HEK293 (cell line): ENCODE measurements at regions not wholly inside any gene's neighbourhood (a gene's known extent, or its start where the extent isn't known, plus 50 kb on each side); places are given as distances from the start of the nearest gene placed in this dataset.

Experiments
- CTCF ChIA-PET: fragments of 350-600 bp; formaldehyde crosslinking; extraction: SDS; loops from one replicate; lab custom pipeline; 2021; ENCODE audit warnings: antibody characterized with exemption; lab: Yijun Ruan, JAX
- POLR2A ChIA-PET: fragments of 300-600 bp; formaldehyde crosslinking; extraction: SDS; loops from one replicate; lab custom pipeline; 2020; ENCODE audit warnings: antibody characterized with exemption, inconsistent platforms; lab: Yijun Ruan, JAX
- H3K27ac ChIP-seq: fragments of 200-500 bp; sonication (Bioruptor generic); 2 replicates; pipeline ENCODE4 v1.5.1; 2014; ENCODE audit warnings: low read depth, low read length, control low read depth, inconsistent platforms; ENCODE audit errors: extremely low read depth
- H3K36me3 ChIP-seq, 2 experiments: fragments of 200-500 bp in 1 of 2; sonication (Bioruptor generic) in 1 of 2; 1 replicate in 1 of 2; 2 replicates in 1 of 2; pipeline ENCODE4 v1.5.1; 2014 to 2017; ENCODE audit warnings: inconsistent platforms in 2 of 2, low read length in 2 of 2; ENCODE audit not compliant: control insufficient read depth in 2 of 2, insufficient read depth in 1 of 2
- H3K4me1 ChIP-seq: fragments of 200-500 bp; sonication (Bioruptor generic); 2 replicates; pipeline ENCODE4 v1.5.1; 2014; ENCODE audit warnings: mild to moderate bottlenecking, low read length, inconsistent platforms; ENCODE audit not compliant: control insufficient read depth, insufficient read depth
- H3K4me3 ChIP-seq: 2 replicates; pipeline ENCODE4 v1.5.1; 2011; ENCODE audit warnings: low read depth, mild to moderate bottlenecking, control low read depth, low read length, moderate library complexity
- H3K9me3 ChIP-seq: fragments of 200-500 bp; sonication (Bioruptor generic); 2 replicates; pipeline ENCODE4 v1.5.1; 2014; ENCODE audit warnings: low read depth, low read length, inconsistent platforms; ENCODE audit not compliant: control insufficient read depth, insufficient read depth
- ZNF114 ChIP-seq: fragments of 450-650 bp; formaldehyde crosslinking; IDR thresholded peaks from 2 replicates; pipeline ENCODE4 v1.5.0; 2017; ENCODE audit warnings: missing biosample characterization, missing genetic modification characterization
- ZNF121 ChIP-seq: fragments of 450-650 bp; formaldehyde crosslinking; IDR thresholded peaks from 2 replicates; pipeline ENCODE4 v1.5.1; 2016; ENCODE audit warnings: missing biosample characterization, missing genetic modification characterization
- ZNF157 ChIP-seq: fragments of 450-650 bp; formaldehyde crosslinking; IDR thresholded peaks from 2 replicates; pipeline ENCODE4 v1.5.1; 2016; ENCODE audit warnings: missing biosample characterization, missing genetic modification characterization
- ZNF266 ChIP-seq: fragments of 450-650 bp; formaldehyde crosslinking; IDR thresholded peaks from 2 replicates; pipeline ENCODE4 v1.5.1; 2016; ENCODE audit warnings: missing biosample characterization, missing genetic modification characterization, low read depth
- ZNF324 ChIP-seq: fragments of 450-650 bp; formaldehyde crosslinking; IDR thresholded peaks from 2 replicates; pipeline ENCODE4 v1.5.1; 2016; ENCODE audit warnings: missing biosample characterization, missing genetic modification characterization
- ZNF404 ChIP-seq: fragments of 450-650 bp; formaldehyde crosslinking; IDR thresholded peaks from 2 replicates; pipeline ENCODE4 v1.5.1; 2017; ENCODE audit warnings: missing biosample characterization, missing genetic modification characterization
- ZNF548 ChIP-seq: fragments of 450-650 bp; formaldehyde crosslinking; IDR thresholded peaks from 2 replicates; pipeline ENCODE4 v1.5.1; 2016; ENCODE audit warnings: missing biosample characterization, missing genetic modification characterization
- ZNF670 ChIP-seq: fragments of 450-650 bp; formaldehyde crosslinking; IDR thresholded peaks from 2 replicates; pipeline ENCODE4 v1.5.1; 2016; ENCODE audit warnings: missing biosample characterization, missing genetic modification characterization, low read depth
- ZNF837 ChIP-seq: fragments of 450-650 bp; formaldehyde crosslinking; IDR thresholded peaks from 2 replicates; pipeline ENCODE4 v1.5.1; 2016; ENCODE audit warnings: missing biosample characterization, missing genetic modification characterization
- ZSCAN30 ChIP-seq: fragments of 450-650 bp; IDR thresholded peaks from 2 replicates; pipeline ENCODE4 v1.5.1; 2018; ENCODE audit warnings: missing biosample characterization, mild to moderate bottlenecking, missing genetic modification characterization, moderate library complexity
- TF ChIP-seq, protein P1 (sequence below): fragments of 450-650 bp; IDR thresholded peaks from 2 replicates; pipeline ENCODE4 v1.5.1; 2018; ENCODE audit warnings: missing biosample characterization, missing genetic modification characterization
- TF ChIP-seq, protein P2 (sequence below): fragments of 450-650 bp; IDR thresholded peaks from 2 replicates; pipeline ENCODE4 v1.5.1; 2018; ENCODE audit warnings: missing biosample characterization, mild to moderate bottlenecking, missing genetic modification characterization
- TF ChIP-seq, protein P3 (sequence below): fragments of 450-650 bp; formaldehyde crosslinking; conservative IDR thresholded peaks from 2 replicates; pipeline ENCODE4 v1.5.1; 2016; ENCODE audit warnings: low read depth, missing biosample characterization, missing genetic modification characterization
- TF ChIP-seq, protein P4 (sequence below): fragments of 450-650 bp; formaldehyde crosslinking; IDR thresholded peaks from 2 replicates; pipeline ENCODE4 v1.5.1; 2016; ENCODE audit warnings: missing biosample characterization, missing genetic modification characterization, borderline replicate concordance
- TF ChIP-seq, protein P5 (sequence below): fragments of 450-650 bp; formaldehyde crosslinking; IDR thresholded peaks from 2 replicates; pipeline ENCODE4 v1.5.1; 2016; ENCODE audit warnings: missing biosample characterization, missing genetic modification characterization, borderline replicate concordance
- TF ChIP-seq, protein P6 (sequence below): fragments of 450-650 bp; formaldehyde crosslinking; IDR thresholded peaks from 2 replicates; pipeline ENCODE4 v1.5.1; 2016; ENCODE audit warnings: missing biosample characterization, missing genetic modification characterization

DNA sequence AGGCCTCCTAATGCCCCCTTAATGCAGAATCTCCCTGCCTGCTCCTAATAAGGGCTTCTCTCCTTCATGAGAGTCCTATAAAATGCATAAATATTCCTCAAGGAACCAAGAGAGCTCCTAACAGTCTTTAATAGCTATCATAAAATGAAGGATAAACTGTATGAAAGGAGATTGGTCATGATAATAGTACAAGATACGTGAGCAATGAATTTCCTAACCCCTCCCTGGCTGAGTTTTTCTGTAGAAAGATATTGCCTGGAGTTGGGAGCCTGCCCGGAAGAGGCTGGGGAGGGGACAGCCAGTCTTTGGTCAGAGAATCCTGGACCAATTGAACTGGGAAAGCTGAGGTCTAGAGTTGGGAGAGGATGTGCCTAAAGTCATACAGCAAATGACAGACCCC is 321.9 kb upstream of the CDH5 start (continued):
- TF ChIP-seq, protein P1, sequence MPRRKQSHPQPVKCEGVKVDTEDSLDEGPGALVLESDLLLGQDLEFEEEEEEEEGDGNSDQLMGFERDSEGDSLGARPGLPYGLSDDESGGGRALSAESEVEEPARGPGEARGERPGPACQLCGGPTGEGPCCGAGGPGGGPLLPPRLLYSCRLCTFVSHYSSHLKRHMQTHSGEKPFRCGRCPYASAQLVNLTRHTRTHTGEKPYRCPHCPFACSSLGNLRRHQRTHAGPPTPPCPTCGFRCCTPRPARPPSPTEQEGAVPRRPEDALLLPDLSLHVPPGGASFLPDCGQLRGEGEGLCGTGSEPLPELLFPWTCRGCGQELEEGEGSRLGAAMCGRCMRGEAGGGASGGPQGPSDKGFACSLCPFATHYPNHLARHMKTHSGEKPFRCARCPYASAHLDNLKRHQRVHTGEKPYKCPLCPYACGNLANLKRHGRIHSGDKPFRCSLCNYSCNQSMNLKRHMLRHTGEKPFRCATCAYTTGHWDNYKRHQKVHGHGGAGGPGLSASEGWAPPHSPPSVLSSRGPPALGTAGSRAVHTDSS, result no peak
- TF ChIP-seq, all 188 proteins: peak for 0

DNA sequence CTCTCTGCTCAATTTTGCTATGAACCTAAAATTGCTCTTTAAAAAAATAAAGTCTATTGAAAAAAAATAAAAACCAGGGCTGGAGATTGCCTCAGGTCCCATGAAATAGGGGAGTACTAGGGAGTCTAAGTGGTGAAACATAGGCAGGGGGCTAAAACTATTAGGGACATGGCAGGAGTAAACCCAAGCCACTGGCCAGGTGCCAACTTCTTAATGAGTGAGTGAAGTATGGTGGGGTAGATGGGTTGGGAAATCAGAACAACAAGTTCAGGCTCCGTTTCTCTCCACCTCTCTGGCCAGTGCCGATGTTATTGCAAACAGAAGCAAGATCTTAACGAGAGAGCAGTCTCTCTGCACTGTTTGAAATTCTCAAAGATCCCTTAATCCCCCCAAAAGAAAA is 322.4 kb upstream of the CDH5 start:
- Histone ChIP-seq H3K36me3 (no peaks in the 10 kb centered on the region), H3K9me3 (no peaks in the 10 kb centered on the region), H3K27ac (no peak overlapping the region), H3K4me3 (no peak overlapping the region), H3K4me1 (no peaks in the 10 kb centered on the region)
- ChIA-PET CTCF (no interaction called here), POLR2A (no interaction called here)
- TF ChIP-seq, protein P2, sequence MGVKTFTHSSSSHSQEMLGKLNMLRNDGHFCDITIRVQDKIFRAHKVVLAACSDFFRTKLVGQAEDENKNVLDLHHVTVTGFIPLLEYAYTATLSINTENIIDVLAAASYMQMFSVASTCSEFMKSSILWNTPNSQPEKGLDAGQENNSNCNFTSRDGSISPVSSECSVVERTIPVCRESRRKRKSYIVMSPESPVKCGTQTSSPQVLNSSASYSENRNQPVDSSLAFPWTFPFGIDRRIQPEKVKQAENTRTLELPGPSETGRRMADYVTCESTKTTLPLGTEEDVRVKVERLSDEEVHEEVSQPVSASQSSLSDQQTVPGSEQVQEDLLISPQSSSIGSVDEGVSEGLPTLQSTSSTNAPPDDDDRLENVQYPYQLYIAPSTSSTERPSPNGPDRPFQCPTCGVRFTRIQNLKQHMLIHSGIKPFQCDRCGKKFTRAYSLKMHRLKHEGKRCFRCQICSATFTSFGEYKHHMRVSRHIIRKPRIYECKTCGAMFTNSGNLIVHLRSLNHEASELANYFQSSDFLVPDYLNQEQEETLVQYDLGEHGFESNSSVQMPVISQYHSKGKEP (tag by site-specific recombination), result no peak
- no peak for TF ChIP-seq ZNF837
- TF ChIP-seq, protein P3, sequence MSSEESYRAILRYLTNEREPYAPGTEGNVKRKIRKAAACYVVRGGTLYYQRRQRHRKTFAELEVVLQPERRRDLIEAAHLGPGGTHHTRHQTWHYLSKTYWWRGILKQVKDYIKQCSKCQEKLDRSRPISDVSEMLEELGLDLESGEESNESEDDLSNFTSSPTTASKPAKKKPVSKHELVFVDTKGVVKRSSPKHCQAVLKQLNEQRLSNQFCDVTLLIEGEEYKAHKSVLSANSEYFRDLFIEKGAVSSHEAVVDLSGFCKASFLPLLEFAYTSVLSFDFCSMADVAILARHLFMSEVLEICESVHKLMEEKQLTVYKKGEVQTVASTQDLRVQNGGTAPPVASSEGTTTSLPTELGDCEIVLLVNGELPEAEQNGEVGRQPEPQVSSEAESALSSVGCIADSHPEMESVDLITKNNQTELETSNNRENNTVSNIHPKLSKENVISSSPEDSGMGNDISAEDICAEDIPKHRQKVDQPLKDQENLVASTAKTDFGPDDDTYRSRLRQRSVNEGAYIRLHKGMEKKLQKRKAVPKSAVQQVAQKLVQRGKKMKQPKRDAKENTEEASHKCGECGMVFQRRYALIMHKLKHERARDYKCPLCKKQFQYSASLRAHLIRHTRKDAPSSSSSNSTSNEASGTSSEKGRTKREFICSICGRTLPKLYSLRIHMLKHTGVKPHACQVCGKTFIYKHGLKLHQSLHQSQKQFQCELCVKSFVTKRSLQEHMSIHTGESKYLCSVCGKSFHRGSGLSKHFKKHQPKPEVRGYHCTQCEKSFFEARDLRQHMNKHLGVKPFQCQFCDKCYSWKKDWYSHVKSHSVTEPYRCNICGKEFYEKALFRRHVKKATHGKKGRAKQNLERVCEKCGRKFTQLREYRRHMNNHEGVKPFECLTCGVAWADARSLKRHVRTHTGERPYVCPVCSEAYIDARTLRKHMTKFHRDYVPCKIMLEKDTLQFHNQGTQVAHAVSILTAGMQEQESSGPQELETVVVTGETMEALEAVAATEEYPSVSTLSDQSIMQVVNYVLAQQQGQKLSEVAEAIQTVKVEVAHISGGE, result no peak
- TF ChIP-seq, protein P4, sequence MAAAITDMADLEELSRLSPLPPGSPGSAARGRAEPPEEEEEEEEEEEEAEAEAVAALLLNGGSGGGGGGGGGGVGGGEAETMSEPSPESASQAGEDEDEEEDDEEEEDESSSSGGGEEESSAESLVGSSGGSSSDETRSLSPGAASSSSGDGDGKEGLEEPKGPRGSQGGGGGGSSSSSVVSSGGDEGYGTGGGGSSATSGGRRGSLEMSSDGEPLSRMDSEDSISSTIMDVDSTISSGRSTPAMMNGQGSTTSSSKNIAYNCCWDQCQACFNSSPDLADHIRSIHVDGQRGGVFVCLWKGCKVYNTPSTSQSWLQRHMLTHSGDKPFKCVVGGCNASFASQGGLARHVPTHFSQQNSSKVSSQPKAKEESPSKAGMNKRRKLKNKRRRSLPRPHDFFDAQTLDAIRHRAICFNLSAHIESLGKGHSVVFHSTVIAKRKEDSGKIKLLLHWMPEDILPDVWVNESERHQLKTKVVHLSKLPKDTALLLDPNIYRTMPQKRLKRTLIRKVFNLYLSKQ, result no peak
- no peak for TF ChIP-seq ZNF404
- TF ChIP-seq ZNF121 (tag by site-specific recombination), result no peak
- TF ChIP-seq ZNF114, result no peak
- no peak for TF ChIP-seq ZNF670 (tag by site-specific recombination)
- TF ChIP-seq ZNF324 (tag by site-specific recombination), result no peak
- TF ChIP-seq ZNF157 (tag by site-specific recombination), result no peak
- TF ChIP-seq, protein P5, sequence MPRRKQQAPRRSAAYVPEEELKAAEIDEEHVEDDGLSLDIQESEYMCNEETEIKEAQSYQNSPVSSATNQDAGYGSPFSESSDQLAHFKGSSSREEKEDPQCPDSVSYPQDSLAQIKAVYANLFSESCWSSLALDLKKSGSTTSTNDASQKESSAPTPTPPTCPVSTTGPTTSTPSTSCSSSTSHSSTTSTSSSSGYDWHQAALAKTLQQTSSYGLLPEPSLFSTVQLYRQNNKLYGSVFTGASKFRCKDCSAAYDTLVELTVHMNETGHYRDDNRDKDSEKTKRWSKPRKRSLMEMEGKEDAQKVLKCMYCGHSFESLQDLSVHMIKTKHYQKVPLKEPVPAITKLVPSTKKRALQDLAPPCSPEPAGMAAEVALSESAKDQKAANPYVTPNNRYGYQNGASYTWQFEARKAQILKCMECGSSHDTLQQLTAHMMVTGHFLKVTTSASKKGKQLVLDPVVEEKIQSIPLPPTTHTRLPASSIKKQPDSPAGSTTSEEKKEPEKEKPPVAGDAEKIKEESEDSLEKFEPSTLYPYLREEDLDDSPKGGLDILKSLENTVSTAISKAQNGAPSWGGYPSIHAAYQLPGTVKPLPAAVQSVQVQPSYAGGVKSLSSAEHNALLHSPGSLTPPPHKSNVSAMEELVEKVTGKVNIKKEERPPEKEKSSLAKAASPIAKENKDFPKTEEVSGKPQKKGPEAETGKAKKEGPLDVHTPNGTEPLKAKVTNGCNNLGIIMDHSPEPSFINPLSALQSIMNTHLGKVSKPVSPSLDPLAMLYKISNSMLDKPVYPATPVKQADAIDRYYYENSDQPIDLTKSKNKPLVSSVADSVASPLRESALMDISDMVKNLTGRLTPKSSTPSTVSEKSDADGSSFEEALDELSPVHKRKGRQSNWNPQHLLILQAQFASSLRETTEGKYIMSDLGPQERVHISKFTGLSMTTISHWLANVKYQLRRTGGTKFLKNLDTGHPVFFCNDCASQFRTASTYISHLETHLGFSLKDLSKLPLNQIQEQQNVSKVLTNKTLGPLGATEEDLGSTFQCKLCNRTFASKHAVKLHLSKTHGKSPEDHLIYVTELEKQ (tag by site-specific recombination), result no peak
- no peak for TF ChIP-seq ZSCAN30 (tag by site-specific recombination)
- no peak for TF ChIP-seq ZNF548 (tag by site-specific recombination)
- TF ChIP-seq, protein P6, sequence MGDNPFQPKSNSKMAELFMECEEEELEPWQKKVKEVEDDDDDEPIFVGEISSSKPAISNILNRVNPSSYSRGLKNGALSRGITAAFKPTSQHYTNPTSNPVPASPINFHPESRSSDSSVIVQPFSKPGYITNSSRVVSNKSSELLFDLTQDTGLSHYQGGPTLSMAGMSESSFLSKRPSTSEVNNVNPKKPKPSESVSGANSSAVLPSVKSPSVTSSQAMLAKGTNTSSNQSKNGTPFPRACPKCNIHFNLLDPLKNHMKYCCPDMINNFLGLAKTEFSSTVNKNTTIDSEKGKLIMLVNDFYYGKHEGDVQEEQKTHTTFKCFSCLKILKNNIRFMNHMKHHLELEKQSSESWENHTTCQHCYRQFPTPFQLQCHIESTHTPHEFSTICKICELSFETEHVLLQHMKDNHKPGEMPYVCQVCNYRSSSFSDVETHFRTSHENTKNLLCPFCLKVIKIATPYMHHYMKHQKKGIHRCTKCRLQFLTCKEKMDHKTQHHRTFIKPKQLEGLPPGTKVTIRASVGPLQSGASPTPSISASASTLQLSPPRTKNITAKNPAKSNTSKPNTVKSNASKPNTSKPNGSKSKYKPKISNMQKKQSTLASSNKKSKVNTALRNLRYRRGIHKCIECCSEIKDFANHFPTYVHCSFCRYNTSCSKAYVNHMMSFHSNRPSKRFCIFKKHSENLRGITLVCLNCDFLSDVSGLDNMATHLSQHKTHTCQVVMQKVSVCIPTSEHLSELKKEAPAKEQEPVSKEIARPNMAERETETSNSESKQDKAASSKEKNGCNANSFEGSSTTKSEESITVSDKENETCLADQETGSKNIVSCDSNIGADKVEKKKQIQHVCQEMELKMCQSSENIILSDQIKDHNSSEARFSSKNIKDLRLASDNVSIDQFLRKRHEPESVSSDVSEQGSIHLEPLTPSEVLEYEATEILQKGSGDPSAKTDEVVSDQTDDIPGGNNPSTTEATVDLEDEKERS (tag by site-specific recombination), result no peak
- no peak for TF ChIP-seq ZNF266
